Smooth muscle cell (in vitro differentiated cells): ENCODE measurements at regions not wholly inside any gene's neighbourhood (a gene's known extent, or its start where the extent isn't known, plus 50 kb on each side); places are given as distances from the start of the nearest gene placed in this dataset.

Source experiments
- DNase-seq: peaks from one replicate; lab custom pipeline; 2025; ENCODE audit not compliant: unreplicated experiment; lab: John Stamatoyannopoulos, UW
- H2AFZ ChIP-seq: fragments of 200-600 bp; sonication (generic); 2 replicates; pipeline ENCODE4 v1.6.0; 2016; ENCODE audit warnings: antibody characterized with exemption, low read depth, mild to moderate bottlenecking
- H3F3A ChIP-seq: fragments of 200-600 bp; sonication (generic); 2 replicates; pipeline ENCODE4 v1.6.0; 2017; ENCODE audit warnings: antibody characterized with exemption, low read depth
- H3K27ac ChIP-seq: fragments of 200-600 bp; sonication (generic); 2 replicates; pipeline ENCODE4 v1.5.1; 2016; ENCODE audit warnings: low read depth, mild to moderate bottlenecking
- H3K27me3 ChIP-seq: fragments of 200-600 bp; sonication (generic); 2 replicates; pipeline ENCODE4 v1.6.1; 2016; ENCODE audit warnings: low read depth, mild to moderate bottlenecking
- H3K36me3 ChIP-seq: fragments of 200-600 bp; sonication (generic); 2 replicates; pipeline ENCODE4 v1.5.1; 2016; ENCODE audit warnings: low read depth
- H3K4me1 ChIP-seq: fragments of 200-600 bp; sonication (generic); 2 replicates; pipeline ENCODE4 v1.5.1; 2016; ENCODE audit warnings: low read depth
- H3K4me2 ChIP-seq: fragments of 200-600 bp; sonication (generic); 2 replicates; pipeline ENCODE4 v1.6.0; 2016; ENCODE audit warnings: mild to moderate bottlenecking
- H3K4me3 ChIP-seq: fragments of 200-600 bp; sonication (generic); 2 replicates; pipeline ENCODE4 v1.5.1; 2016; ENCODE audit warnings: mild to moderate bottlenecking
- H3K79me2 ChIP-seq: fragments of 200-600 bp; sonication (generic); 2 replicates; pipeline ENCODE4 v1.6.0; 2016; ENCODE audit warnings: low read depth, mild to moderate bottlenecking
- H3K9ac ChIP-seq: fragments of 200-600 bp; sonication (generic); 2 replicates; pipeline ENCODE4 v1.6.0; 2016; ENCODE audit warnings: low read depth
- H3K9me3 ChIP-seq: fragments of 200-600 bp; sonication (generic); replicated peaks from 2 replicates; pipeline ENCODE4 v1.5.1; 2016; ENCODE audit warnings: low read depth
- H4K20me1 ChIP-seq: fragments of 200-600 bp; sonication (generic); 2 replicates; pipeline ENCODE4 v1.6.0; 2016; ENCODE audit warnings: low read depth
- CTCF ChIP-seq: fragments of 200-600 bp; sonication (generic); IDR thresholded peaks from 2 replicates; pipeline ENCODE4 v1.5.1; 2017; ENCODE audit warnings: borderline replicate concordance, mild to moderate bottlenecking, antibody characterized with exemption; ENCODE audit not compliant: insufficient read depth, poor library complexity, severe bottlenecking
- WGBS: methylation state at CpG from one replicate; pipeline ENCODE4 v1.1.7; 2016; ENCODE audit warnings: low lambda C conversion rate; 5-methylcytosine and 5-hydroxymethylcytosine counted together

GRCh38 chr2:104120171-104120570 is 733.7 kb upstream of the POU3F3 start:
- TF ChIP-seq CTCF, result no peak
- 88% methylated on average over 4 of the region's 4 CpGs for WGBS

GRCh38 chr2:104125096-104125495 is 728.8 kb upstream of the POU3F3 start:
- no peak overlapping the region for H3K9ac ChIP-seq
- 87% methylated on average over 2 of the region's 2 CpGs for WGBS
- no peaks in the 10 kb centered on the region for H3K36me3 ChIP-seq
- H3K4me2 ChIP-seq, result no peak overlapping the region
- H2AFZ ChIP-seq, result no peak overlapping the region
- no peak overlapping the region for H3K27ac ChIP-seq
- no peak for TF ChIP-seq CTCF
- no peak for DNase-seq
- H4K20me1 ChIP-seq, result no peaks in the 10 kb centered on the region
- peaks cover under 1% of the 10 kb centered on the region for H3K27me3 ChIP-seq
- H3K9me3 ChIP-seq, result no peaks in the 10 kb centered on the region
- no peaks in the 10 kb centered on the region for H3F3A ChIP-seq
- no peak overlapping the region for H3K4me3 ChIP-seq
- H3K79me2 ChIP-seq, result no peaks in the 10 kb centered on the region
- no peaks in the 10 kb centered on the region for H3K4me1 ChIP-seq

More at GRCh38 chr2:104120171-104120570, 733.7 kb upstream of the POU3F3 start:
- no peaks in the 10 kb centered on the region for H3K79me2 ChIP-seq
- no peak overlapping the region for H3K27ac ChIP-seq
- H3K4me2 ChIP-seq, result no peak overlapping the region
- no peak for DNase-seq
- no peak overlapping the region for H2AFZ ChIP-seq
- no peaks in the 10 kb centered on the region for H3K36me3 ChIP-seq
- H3F3A ChIP-seq, result no peaks in the 10 kb centered on the region
- H4K20me1 ChIP-seq, result no peaks in the 10 kb centered on the region
- H3K9me3 ChIP-seq, result no peaks in the 10 kb centered on the region
- H3K4me3 ChIP-seq, result no peak overlapping the region
- no peaks in the 10 kb centered on the region for H3K27me3 ChIP-seq
- H3K9ac ChIP-seq, result no peak overlapping the region
- no peaks in the 10 kb centered on the region for H3K4me1 ChIP-seq

- TF ChIP-seq CTCF, result no peak
- Histone ChIP-seq H3K36me3 (no peaks in the 10 kb centered on the region), H3K79me2 (no peaks in the 10 kb centered on the region), H4K20me1 (no peaks in the 10 kb centered on the region), H3K9me3 (no peaks in the 10 kb centered on the region), H3K9ac (no peak overlapping the region), H3K4me3 (no peak overlapping the region), H3K27me3 (peaks cover 4% of the 10 kb centered on the region), H3K27ac (no peak overlapping the region), H3K4me1 (no peaks in the 10 kb centered on the region), H2AFZ (no peak overlapping the region), H3K4me2 (no peak overlapping the region), H3F3A (no peaks in the 10 kb centered on the region)
- no peak for DNase-seq
Measured at GRCh38 chr2:104127049-104127770, 726.7 kb upstream of the POU3F3 start.

- H2AFZ ChIP-seq, result no peak overlapping the region
- H3K4me3 ChIP-seq, result no peak overlapping the region
- no peaks in the 10 kb centered on the region for H3K27me3 ChIP-seq
- H4K20me1 ChIP-seq, result no peaks in the 10 kb centered on the region
- no peak for TF ChIP-seq CTCF
- no peak overlapping the region for H3K27ac ChIP-seq
- WGBS, result 90% methylated on average over 3 of the region's 3 CpGs
- H3K9ac ChIP-seq, result no peak overlapping the region
- H3F3A ChIP-seq, result no peaks in the 10 kb centered on the region
- no peaks in the 10 kb centered on the region for H3K9me3 ChIP-seq
- H3K79me2 ChIP-seq, result no peaks in the 10 kb centered on the region
- H3K4me2 ChIP-seq, result no peak overlapping the region
- DNase-seq, result no peak
- no peaks in the 10 kb centered on the region for H3K36me3 ChIP-seq
- H3K4me1 ChIP-seq, result no peaks in the 10 kb centered on the region
Measured at GRCh38 chr2:104140361-104140760, 713.6 kb upstream of the POU3F3 start.
